ENCODE measurements at regions not wholly inside any gene's neighbourhood (a gene's known extent, or its start where the extent isn't known, plus 50 kb on each side); places are given as distances from the start of the nearest gene placed in this dataset.

- H3K27me3 ChIP-seq (ENCODE audit: low read length) = peaks cover 89% of the 10 kb centered on the region
- CTCF ChIA-PET = no interaction called here
- H3K9me3 ChIP-seq (ENCODE audit: low read length) = no peaks in the 10 kb centered on the region
- no TSS peak for BruUV-seq (replicated peaks)
- no peaks in the 10 kb centered on the region for H3K36me3 ChIP-seq (ENCODE audit: low read depth, low read length)
- POLR2A ChIA-PET (ENCODE audit: unreplicated experiment) = interaction anchor here (0.6 kb wide), 1 partner anchor 15 kb away, joined by 6 read pairs; no protein-coding TSS in a partner anchor
- intact Hi-C loops (cut with micrococcal nuclease) = no loop called here
- H3K9me2 ChIP-seq (replicated peaks; ENCODE audit: low read length) = no peaks in the 10 kb centered on the region
- DNase-seq = no peak
- TF ChIP-seq EZH2 (IDR thresholded peaks at IDR 0.05; ENCODE audit: low read length, unreplicated experiment) (no peak), EZH2phosphoT487 (IDR thresholded peaks at IDR 0.05; ENCODE audit: borderline replicate concordance, low read length) (no peak)
- TF ChIP-seq, protein P1, sequence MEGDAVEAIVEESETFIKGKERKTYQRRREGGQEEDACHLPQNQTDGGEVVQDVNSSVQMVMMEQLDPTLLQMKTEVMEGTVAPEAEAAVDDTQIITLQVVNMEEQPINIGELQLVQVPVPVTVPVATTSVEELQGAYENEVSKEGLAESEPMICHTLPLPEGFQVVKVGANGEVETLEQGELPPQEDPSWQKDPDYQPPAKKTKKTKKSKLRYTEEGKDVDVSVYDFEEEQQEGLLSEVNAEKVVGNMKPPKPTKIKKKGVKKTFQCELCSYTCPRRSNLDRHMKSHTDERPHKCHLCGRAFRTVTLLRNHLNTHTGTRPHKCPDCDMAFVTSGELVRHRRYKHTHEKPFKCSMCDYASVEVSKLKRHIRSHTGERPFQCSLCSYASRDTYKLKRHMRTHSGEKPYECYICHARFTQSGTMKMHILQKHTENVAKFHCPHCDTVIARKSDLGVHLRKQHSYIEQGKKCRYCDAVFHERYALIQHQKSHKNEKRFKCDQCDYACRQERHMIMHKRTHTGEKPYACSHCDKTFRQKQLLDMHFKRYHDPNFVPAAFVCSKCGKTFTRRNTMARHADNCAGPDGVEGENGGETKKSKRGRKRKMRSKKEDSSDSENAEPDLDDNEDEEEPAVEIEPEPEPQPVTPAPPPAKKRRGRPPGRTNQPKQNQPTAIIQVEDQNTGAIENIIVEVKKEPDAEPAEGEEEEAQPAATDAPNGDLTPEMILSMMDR (conservative IDR thresholded peaks at IDR 0.05; ENCODE audit: low read depth, low read length) = no peak
- no peaks in the 10 kb centered on the region for H3K79me2 ChIP-seq (ENCODE audit: low read length)
- no peak overlapping the region for H3K27ac ChIP-seq (ENCODE audit: low read length)
- ATAC-seq = no peak
- no peaks in the 10 kb centered on the region for H3F3A ChIP-seq (ENCODE audit: low read length, unreplicated experiment)
- H4K20me1 ChIP-seq (ENCODE audit: low read length) = no peaks in the 10 kb centered on the region
- H3K4me2 ChIP-seq (ENCODE audit: low read length) = no peak overlapping the region
- no peak overlapping the region for H3K9ac ChIP-seq (ENCODE audit: low read length)
- no peak overlapping the region for H2AFZ ChIP-seq (ENCODE audit: low read length)
- H3K4me3 ChIP-seq (ENCODE audit: low read length) = no peak overlapping the region
- H3K4me1 ChIP-seq (ENCODE audit: insufficient read depth, low read length) = no peaks in the 10 kb centered on the region
Measured at GRCh38 chr21:32143241-32143939, 135.5 kb downstream of the MIS18A start.

- Histone ChIP-seq H3K79me2 (ENCODE audit: low read length) (no peaks in the 10 kb centered on the region), H3K27ac (ENCODE audit: low read length) (no peak overlapping the region), H3K4me1 (ENCODE audit: insufficient read depth, low read length) (no peaks in the 10 kb centered on the region), H3F3A (ENCODE audit: low read length, unreplicated experiment) (no peaks in the 10 kb centered on the region), H3K36me3 (ENCODE audit: low read depth, low read length) (no peaks in the 10 kb centered on the region), H3K9me3 (ENCODE audit: low read length) (no peaks in the 10 kb centered on the region), H4K20me1 (ENCODE audit: low read length) (no peaks in the 10 kb centered on the region), H3K4me2 (ENCODE audit: low read length) (no peak overlapping the region), H3K27me3 (ENCODE audit: low read length) (peaks cover 88% of the 10 kb centered on the region), H3K9me2 (replicated peaks; ENCODE audit: low read length) (no peaks in the 10 kb centered on the region), H3K4me3 (ENCODE audit: low read length) (no peak overlapping the region), H2AFZ (ENCODE audit: low read length) (no peak overlapping the region), H3K9ac (ENCODE audit: low read length) (no peak overlapping the region)
- BruUV-seq (replicated peaks) = no TSS peak
- CTCF ChIA-PET = no interaction called here
- no peak for ATAC-seq
- intact Hi-C loops (cut with micrococcal nuclease) = no loop called here
- POLR2A ChIA-PET (ENCODE audit: unreplicated experiment) = no interaction called here
- DNase-seq = no peak
- no peak for TF ChIP-seq EZH2phosphoT487 (IDR thresholded peaks at IDR 0.05; ENCODE audit: borderline replicate concordance, low read length)
- TF ChIP-seq, protein P1 (conservative IDR thresholded peaks at IDR 0.05; ENCODE audit: low read depth, low read length) = no peak
- TF ChIP-seq EZH2 (IDR thresholded peaks at IDR 0.05; ENCODE audit: low read length, unreplicated experiment) = no peak
Measured at GRCh38 chr21:32141318-32141633, 137.6 kb downstream of the MIS18A start.

DNA sequence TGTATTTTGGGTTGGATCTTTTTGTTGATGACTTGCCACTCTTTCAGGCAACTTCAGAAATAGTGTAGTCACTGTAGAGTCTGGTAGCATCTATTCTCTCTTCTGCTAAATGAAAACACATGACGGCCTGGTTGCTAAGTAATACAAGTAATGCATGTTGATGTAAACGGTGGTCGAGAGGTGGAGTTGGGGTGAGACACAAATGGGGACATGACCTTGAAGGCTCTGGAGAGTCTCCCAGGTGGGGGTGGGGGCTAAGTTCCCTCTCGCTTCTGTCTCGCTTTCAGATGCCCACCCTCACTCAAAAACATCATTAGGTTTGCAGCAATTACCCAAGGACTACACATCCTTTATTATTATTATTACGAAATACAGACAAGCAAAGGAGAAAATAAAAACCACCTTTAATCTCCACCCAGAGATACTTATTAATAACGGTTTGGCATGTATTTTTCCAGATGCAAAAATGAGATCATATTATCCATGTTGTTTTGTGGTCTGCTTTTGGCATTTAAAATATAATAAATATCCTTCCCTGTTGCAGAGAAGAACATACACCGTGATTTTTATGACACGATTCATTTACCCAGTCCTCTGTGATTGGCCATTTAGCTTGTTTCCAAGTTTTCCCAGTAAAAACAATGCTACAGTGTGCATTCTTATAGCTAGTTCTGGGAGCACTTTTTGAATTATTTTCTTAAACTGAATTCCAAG, 138.1 kb downstream of the MIS18A start:
- no peak overlapping the region for H3K9ac ChIP-seq (ENCODE audit: low read length)
- no peaks in the 10 kb centered on the region for H3K36me3 ChIP-seq (ENCODE audit: low read depth, low read length)
- no peak overlapping the region for H3K27ac ChIP-seq (ENCODE audit: low read length)
- H3F3A ChIP-seq (ENCODE audit: low read length, unreplicated experiment) = no peaks in the 10 kb centered on the region
- ATAC-seq (no peak), DNase-seq (no peak)
- H3K4me2 ChIP-seq (ENCODE audit: low read length) = no peak overlapping the region
- TF ChIP-seq EZH2 (IDR thresholded peaks at IDR 0.05; ENCODE audit: low read length, unreplicated experiment) = no peak
- TF ChIP-seq EZH2phosphoT487 (IDR thresholded peaks at IDR 0.05; ENCODE audit: borderline replicate concordance, low read length) = no peak
- TF ChIP-seq, protein P1 (conservative IDR thresholded peaks at IDR 0.05; ENCODE audit: low read depth, low read length) = no peak
- no peak overlapping the region for H2AFZ ChIP-seq (ENCODE audit: low read length)
- peaks cover 88% of the 10 kb centered on the region for H3K27me3 ChIP-seq (ENCODE audit: low read length)
- POLR2A ChIA-PET (ENCODE audit: unreplicated experiment) = no interaction called here
- H3K4me3 ChIP-seq (ENCODE audit: low read length) = no peak overlapping the region
- H3K9me2 ChIP-seq (replicated peaks; ENCODE audit: low read length) = no peaks in the 10 kb centered on the region
- intact Hi-C loops (cut with micrococcal nuclease) = no loop called here
- CTCF ChIA-PET = no interaction called here
- no peaks in the 10 kb centered on the region for H3K79me2 ChIP-seq (ENCODE audit: low read length)
- BruUV-seq (replicated peaks) = no TSS peak
- H4K20me1 ChIP-seq (ENCODE audit: low read length) = no peaks in the 10 kb centered on the region
- no peaks in the 10 kb centered on the region for H3K4me1 ChIP-seq (ENCODE audit: insufficient read depth, low read length)
- H3K9me3 ChIP-seq (ENCODE audit: low read length) = no peaks in the 10 kb centered on the region
